ENCODE measurements at regions not wholly inside any gene's neighbourhood (a gene's known extent, or its start where the extent isn't known, plus 50 kb on each side); places are given as distances from the start of the nearest gene placed in this dataset.

GRCh38 chr10:2108496-2108895 lies 371.2 kb upstream of the ADARB2 start:
- no peak for TF ChIP-seq CTCF (IDR thresholded peaks at IDR 0.05; ENCODE audit: borderline replicate concordance, extremely low read depth, low read length, poor library complexity, severe bottlenecking)
- no peak for TF ChIP-seq EZH2 (IDR thresholded peaks at IDR 0.05; ENCODE audit: borderline replicate concordance, low read depth, low read length, severe bottlenecking)

Measured in DND-41 (cell line).